ENCODE measurements at regions not wholly inside any gene's neighbourhood (a gene's known extent, or its start where the extent isn't known, plus 50 kb on each side); places are given as distances from the start of the nearest gene placed in this dataset.
A peak's percentile ranks its signal among the peaks of the same experiment; 100 is the strongest.

DNA sequence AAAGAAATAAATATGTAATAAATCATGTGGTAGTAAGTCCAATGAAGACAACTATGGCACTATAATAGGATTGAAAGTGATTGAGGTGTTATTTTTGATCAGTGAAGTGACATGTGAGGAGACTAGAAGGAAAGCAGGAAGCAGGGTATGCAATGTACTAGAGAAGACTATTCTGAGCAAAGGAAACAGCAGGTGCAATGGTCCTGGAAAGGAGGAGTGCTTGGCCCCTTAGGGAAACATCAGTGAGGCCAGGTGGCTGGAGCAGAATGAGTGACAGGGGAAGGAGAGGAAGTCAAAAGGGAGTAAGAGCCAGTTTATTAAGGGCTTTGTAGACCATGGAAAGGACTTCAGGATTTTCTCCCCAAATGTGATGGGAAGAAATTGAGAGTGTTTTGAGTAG, 207.6 kb upstream of the HCCS start:
- Histone ChIP-seq H3K9me3 (ENCODE audit: control insufficient read depth, insufficient read depth, low read length) (no peaks in the 10 kb centered on the region), H3K27ac (ENCODE audit: low read depth, low read length) (no peak overlapping the region), H3K4me1 (ENCODE audit: control insufficient read depth, insufficient read depth, low read length) (no peaks in the 10 kb centered on the region), H3K36me3 (ENCODE audit: control insufficient read depth, insufficient read depth, low read length) (no peaks in the 10 kb centered on the region), H3K4me3 (ENCODE audit: low read depth, low read length) (no peak overlapping the region), H3K27me3 (ENCODE audit: control insufficient read depth, insufficient read depth, low read length) (no peaks in the 10 kb centered on the region)
- DNase-seq (ENCODE audit: low read depth in 4 of 6, low spot score in 6 of 6), result no peak

DNA sequence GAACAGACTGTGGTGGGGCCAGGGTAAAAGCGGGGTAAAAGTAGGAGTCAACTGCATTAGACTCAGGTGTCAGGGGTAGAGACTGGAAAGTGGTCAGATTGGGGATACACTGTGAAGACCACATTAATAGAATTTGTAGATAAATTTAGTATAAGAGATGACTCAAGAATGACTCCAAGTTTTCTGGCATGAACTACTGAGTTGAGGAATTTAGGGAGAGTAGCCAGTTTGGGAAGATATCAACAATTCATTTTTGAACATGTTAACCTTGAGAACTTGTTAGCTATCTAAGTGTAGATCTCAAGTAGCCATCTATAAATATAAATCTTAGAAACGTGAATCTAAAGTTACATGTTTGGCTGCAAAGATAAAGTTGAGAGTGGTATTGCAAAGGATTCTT, 206.9 kb upstream of the HCCS start:
- no peaks in the 10 kb centered on the region for H3K36me3 ChIP-seq (ENCODE audit: control insufficient read depth, insufficient read depth, low read length)
- no CpG with 5 or more reads among the region's 2 CpGs for WGBS (ENCODE audit: insufficient coverage)
- H3K27ac ChIP-seq (ENCODE audit: low read depth, low read length), result no peak overlapping the region
- H3K4me1 ChIP-seq (ENCODE audit: control insufficient read depth, insufficient read depth, low read length), result no peaks in the 10 kb centered on the region
- DNase-seq (ENCODE audit: low read depth in 4 of 6, low spot score in 6 of 6), result no peak
- H3K27me3 ChIP-seq (ENCODE audit: control insufficient read depth, insufficient read depth, low read length), result no peaks in the 10 kb centered on the region
- H3K9me3 ChIP-seq (ENCODE audit: control insufficient read depth, insufficient read depth, low read length), result no peaks in the 10 kb centered on the region
- H3K4me3 ChIP-seq (ENCODE audit: low read depth, low read length), result no peak overlapping the region

DNA sequence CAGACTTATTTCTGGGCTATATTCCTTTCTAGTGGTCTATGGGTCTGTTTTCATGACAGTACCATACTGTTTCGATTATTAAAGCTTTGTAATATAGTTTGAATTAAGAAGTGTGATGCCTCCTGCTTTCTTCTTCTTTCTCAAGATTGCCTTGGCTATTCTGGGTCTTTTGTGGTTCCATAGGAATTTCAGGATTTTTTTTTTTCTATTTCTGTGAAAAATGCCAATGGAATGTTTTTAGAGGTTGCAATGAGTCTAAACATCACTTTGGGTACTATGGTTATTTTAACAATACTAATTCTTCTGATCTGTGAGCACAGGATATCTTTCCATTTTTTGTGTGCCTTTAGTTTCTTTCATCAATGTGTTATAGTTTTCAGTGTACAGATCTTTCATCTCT, 204.3 kb upstream of the HCCS start:
- no peaks in the 10 kb centered on the region for H3K36me3 ChIP-seq (ENCODE audit: control insufficient read depth, insufficient read depth, low read length)
- no peak overlapping the region for H3K27ac ChIP-seq (ENCODE audit: low read depth, low read length)
- no peaks in the 10 kb centered on the region for H3K4me1 ChIP-seq (ENCODE audit: control insufficient read depth, insufficient read depth, low read length)
- H3K4me3 ChIP-seq (ENCODE audit: low read depth, low read length), result no peak overlapping the region
- no CpG with 5 or more reads among the region's 1 CpG for WGBS (ENCODE audit: insufficient coverage)
- H3K27me3 ChIP-seq (ENCODE audit: control insufficient read depth, insufficient read depth, low read length), result no peaks in the 10 kb centered on the region
- H3K9me3 ChIP-seq (ENCODE audit: control insufficient read depth, insufficient read depth, low read length), result no peaks in the 10 kb centered on the region
- DNase-seq (ENCODE audit: low read depth in 4 of 6, low spot score in 6 of 6), result no peak

DNA sequence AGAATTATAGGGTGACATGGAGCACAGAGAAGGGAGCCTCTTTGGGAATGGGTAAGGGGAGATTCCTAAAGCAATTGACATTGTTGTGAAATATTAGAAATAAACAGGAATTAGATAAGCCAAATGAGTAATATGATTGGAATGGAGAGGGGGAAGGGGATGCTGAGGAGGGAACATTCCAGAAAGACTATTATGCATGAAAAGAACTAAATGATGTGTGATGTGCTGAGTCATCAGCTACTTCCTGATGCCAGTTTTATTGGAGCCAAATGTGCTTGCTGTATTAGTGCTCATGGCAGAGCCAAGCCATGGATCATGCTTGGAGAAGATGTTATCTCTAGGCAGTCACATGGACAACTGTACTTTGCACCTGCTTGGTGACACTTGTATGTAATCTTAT, 189.0 kb upstream of the HCCS start:
- Histone ChIP-seq H3K36me3 (ENCODE audit: control insufficient read depth, insufficient read depth, low read length) (no peaks in the 10 kb centered on the region), H3K27ac (ENCODE audit: low read depth, low read length) (no peak overlapping the region), H3K4me3 (ENCODE audit: low read depth, low read length) (no peak overlapping the region), H3K9me3 (ENCODE audit: control insufficient read depth, insufficient read depth, low read length) (no peaks in the 10 kb centered on the region), H3K4me1 (ENCODE audit: control insufficient read depth, insufficient read depth, low read length) (no peaks in the 10 kb centered on the region), H3K27me3 (ENCODE audit: control insufficient read depth, insufficient read depth, low read length) (no peaks in the 10 kb centered on the region)
- DNase-seq (ENCODE audit: low read depth in 4 of 6, low spot score in 6 of 6), result no peak

DNA sequence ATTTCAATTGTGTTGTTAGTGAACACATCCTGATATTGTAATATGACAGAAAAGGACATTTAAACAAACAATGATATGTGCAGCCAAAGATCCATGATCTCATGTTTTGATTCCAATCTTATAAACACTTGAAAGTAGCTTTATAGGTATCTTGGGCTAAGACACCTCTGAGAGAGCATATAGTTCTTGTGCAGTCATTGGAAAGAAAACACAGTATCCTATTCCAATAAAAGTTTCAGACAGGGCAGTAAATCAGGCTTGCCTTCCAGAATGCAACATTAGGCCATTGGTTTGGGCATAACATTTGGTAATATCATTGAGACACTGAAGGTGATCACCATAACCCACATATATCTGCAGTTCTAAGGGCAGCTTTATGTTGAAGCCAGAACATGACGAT, 188.3 kb upstream of the HCCS start:
- Histone ChIP-seq H3K9me3 (ENCODE audit: control insufficient read depth, insufficient read depth, low read length) (no peaks in the 10 kb centered on the region), H3K27ac (ENCODE audit: low read depth, low read length) (no peak overlapping the region), H3K4me1 (ENCODE audit: control insufficient read depth, insufficient read depth, low read length) (no peaks in the 10 kb centered on the region), H3K27me3 (ENCODE audit: control insufficient read depth, insufficient read depth, low read length) (no peaks in the 10 kb centered on the region), H3K4me3 (ENCODE audit: low read depth, low read length) (no peak overlapping the region), H3K36me3 (ENCODE audit: control insufficient read depth, insufficient read depth, low read length) (no peaks in the 10 kb centered on the region)
- WGBS (ENCODE audit: insufficient coverage), result no CpG with 5 or more reads among the region's 1 CpG
- no peak for DNase-seq (ENCODE audit: low read depth in 4 of 6, low spot score in 6 of 6)

DNA sequence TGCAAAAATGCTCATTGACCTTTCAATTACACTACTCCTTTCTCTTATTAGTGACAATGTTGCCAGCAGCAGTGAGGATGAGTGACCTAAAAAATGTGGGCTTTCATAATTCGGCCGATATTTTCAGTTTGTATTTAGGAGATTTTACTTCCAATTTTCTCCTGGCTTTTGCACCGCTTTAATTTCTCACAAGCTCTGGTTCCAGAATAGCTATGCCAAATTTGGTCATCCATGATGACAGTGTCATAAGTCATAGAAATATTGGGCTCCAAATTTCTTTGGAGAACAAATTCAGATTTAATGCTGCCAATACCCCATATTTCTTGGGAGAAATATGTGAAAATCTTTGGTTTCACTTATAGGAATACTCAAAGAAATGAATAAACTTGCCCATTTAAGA, 187.7 kb upstream of the HCCS start:
- WGBS (ENCODE audit: insufficient coverage), result no CpG with 5 or more reads among the region's 3 CpGs
- Histone ChIP-seq H3K4me1 (ENCODE audit: control insufficient read depth, insufficient read depth, low read length) (no peaks in the 10 kb centered on the region), H3K4me3 (ENCODE audit: low read depth, low read length) (no peak overlapping the region), H3K9me3 (ENCODE audit: control insufficient read depth, insufficient read depth, low read length) (no peaks in the 10 kb centered on the region), H3K27me3 (ENCODE audit: control insufficient read depth, insufficient read depth, low read length) (no peaks in the 10 kb centered on the region), H3K27ac (ENCODE audit: low read depth, low read length) (no peak overlapping the region), H3K36me3 (ENCODE audit: control insufficient read depth, insufficient read depth, low read length) (no peaks in the 10 kb centered on the region)
- no peak for DNase-seq (ENCODE audit: low read depth in 4 of 6, low spot score in 6 of 6)

DNA sequence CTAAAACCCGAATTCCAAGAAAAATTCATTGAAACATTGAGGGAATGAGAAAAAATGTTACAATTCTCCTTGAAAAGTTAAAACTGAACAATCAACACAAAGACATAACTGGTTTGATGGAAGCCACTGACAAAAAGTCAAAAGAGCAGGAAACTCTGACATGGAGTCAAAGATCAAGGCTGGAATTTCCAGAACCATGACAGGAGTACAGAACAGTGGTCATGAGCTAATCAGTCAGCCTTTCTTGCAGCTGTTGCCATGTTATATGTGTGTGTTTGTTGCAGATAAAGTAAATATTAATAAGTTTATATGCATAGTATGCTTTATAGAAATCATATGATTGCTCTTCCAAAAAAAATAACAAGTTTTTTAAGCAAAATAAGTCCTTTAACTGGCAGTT, 184.7 kb upstream of the HCCS start:
- Histone ChIP-seq H3K27me3 (ENCODE audit: control insufficient read depth, insufficient read depth, low read length) (no peaks in the 10 kb centered on the region), H3K36me3 (ENCODE audit: control insufficient read depth, insufficient read depth, low read length) (no peaks in the 10 kb centered on the region), H3K4me3 (ENCODE audit: low read depth, low read length) (no peak overlapping the region), H3K9me3 (ENCODE audit: control insufficient read depth, insufficient read depth, low read length) (no peaks in the 10 kb centered on the region), H3K4me1 (ENCODE audit: control insufficient read depth, insufficient read depth, low read length) (no peaks in the 10 kb centered on the region), H3K27ac (ENCODE audit: low read depth, low read length) (no peak overlapping the region)
- no CpG with 5 or more reads among the region's 1 CpG for WGBS (ENCODE audit: insufficient coverage)
- no peak for DNase-seq (ENCODE audit: low read depth in 4 of 6, low spot score in 6 of 6)

DNA sequence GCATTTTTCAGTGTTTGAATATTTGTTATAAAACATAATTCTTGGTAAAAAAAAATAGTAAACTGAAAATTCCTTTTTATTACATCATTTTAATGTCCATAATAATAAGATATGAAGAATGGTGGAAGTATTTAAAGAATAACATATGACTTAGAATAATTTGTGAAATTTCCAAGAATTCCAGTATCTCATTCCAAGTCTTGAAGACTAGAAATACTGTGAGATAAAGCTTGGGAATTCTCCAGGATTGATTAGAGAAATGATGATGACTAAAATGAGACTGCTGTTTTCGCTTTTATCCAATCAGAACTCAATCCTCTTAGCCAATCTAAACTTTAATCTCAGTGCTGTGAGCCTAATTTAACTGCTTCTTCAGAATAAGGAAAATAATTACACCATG, 184.2 kb upstream of the HCCS start:
- Histone ChIP-seq H3K9me3 (ENCODE audit: control insufficient read depth, insufficient read depth, low read length) (no peaks in the 10 kb centered on the region), H3K27me3 (ENCODE audit: control insufficient read depth, insufficient read depth, low read length) (no peaks in the 10 kb centered on the region), H3K4me3 (ENCODE audit: low read depth, low read length) (no peak overlapping the region), H3K4me1 (ENCODE audit: control insufficient read depth, insufficient read depth, low read length) (no peaks in the 10 kb centered on the region), H3K36me3 (ENCODE audit: control insufficient read depth, insufficient read depth, low read length) (no peaks in the 10 kb centered on the region), H3K27ac (ENCODE audit: low read depth, low read length) (no peak overlapping the region)
- WGBS (ENCODE audit: insufficient coverage), result no CpG with 5 or more reads among the region's 1 CpG
- no peak for DNase-seq (ENCODE audit: low read depth in 4 of 6, low spot score in 6 of 6)

DNA sequence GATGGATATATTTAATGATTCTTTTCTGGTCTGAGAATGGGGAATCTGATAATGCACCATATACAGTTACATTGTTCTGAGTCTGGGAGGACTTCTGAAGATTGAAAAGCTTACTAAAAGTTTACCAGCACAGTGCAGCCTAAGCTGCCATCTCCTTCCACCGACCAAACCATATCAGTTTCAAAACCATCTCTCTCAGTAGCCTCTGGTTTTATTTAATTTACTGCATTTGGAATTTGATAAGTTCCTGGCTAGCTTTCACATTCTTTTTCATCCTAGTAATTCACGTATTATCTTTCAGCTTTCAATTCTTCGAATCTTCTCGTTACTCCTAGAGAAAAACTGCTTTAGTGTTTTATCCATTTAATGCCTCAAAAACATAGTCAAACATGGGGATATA, 181.4 kb upstream of the HCCS start:
- Histone ChIP-seq H3K36me3 (ENCODE audit: control insufficient read depth, insufficient read depth, low read length) (no peaks in the 10 kb centered on the region), H3K27ac (ENCODE audit: low read depth, low read length) (no peak overlapping the region), H3K9me3 (ENCODE audit: control insufficient read depth, insufficient read depth, low read length) (no peaks in the 10 kb centered on the region), H3K27me3 (ENCODE audit: control insufficient read depth, insufficient read depth, low read length) (no peaks in the 10 kb centered on the region), H3K4me3 (ENCODE audit: low read depth, low read length) (no peak overlapping the region), H3K4me1 (ENCODE audit: control insufficient read depth, insufficient read depth, low read length) (no peaks in the 10 kb centered on the region)
- no peak for DNase-seq (ENCODE audit: low read depth in 4 of 6, low spot score in 6 of 6)
- WGBS (ENCODE audit: insufficient coverage), result no CpG with 5 or more reads among the region's 4 CpGs

DNA sequence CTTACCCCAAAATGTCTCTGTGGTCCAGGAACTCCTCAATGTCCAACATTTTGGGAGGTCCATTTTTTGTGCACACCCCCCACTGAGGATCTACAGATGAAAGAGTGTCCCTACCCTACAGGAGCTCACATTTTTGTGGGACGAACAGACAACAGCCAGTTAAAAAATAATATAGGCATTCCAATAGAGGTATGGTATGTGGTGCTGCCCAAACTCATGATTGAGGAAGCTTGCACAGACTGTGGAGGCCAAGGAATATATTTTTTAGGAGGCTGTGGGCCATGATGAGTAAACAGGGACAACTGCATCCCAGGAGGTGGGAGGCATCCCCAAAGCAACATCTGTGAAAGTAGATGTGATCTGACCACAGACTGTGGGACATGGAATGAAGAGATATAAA, 181.0 kb upstream of the HCCS start:
- WGBS (ENCODE audit: insufficient coverage), result no CpG with 5 or more reads among the region's 1 CpG
- Histone ChIP-seq H3K4me1 (ENCODE audit: control insufficient read depth, insufficient read depth, low read length) (no peaks in the 10 kb centered on the region), H3K36me3 (ENCODE audit: control insufficient read depth, insufficient read depth, low read length) (no peaks in the 10 kb centered on the region), H3K27me3 (ENCODE audit: control insufficient read depth, insufficient read depth, low read length) (no peaks in the 10 kb centered on the region), H3K4me3 (ENCODE audit: low read depth, low read length) (no peak overlapping the region), H3K9me3 (ENCODE audit: control insufficient read depth, insufficient read depth, low read length) (no peaks in the 10 kb centered on the region), H3K27ac (ENCODE audit: low read depth, low read length) (no peak overlapping the region)
- DNase-seq (ENCODE audit: low read depth in 4 of 6, low spot score in 6 of 6), result no peak

DNA sequence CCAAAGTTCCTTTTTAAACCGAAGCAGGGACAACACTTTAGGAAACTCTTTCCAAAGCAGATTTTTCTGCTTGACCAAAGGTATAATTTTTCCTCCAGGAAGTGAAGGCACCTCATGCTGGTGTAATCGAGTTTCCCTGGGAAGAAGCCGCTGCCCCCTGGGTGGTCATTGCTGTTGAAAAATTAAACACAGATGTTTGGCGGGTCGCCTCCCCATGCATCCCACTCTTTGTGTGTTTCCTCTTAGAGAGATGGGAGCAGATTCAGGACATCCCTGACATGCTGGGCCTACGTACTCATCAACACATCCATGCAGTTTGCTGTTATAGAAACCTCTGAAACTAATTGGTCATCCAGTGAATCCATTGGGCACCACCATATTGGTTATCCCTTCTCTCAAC, 179.2 kb upstream of the HCCS start:
- Histone ChIP-seq H3K4me1 (ENCODE audit: control insufficient read depth, insufficient read depth, low read length) (no peaks in the 10 kb centered on the region), H3K27me3 (ENCODE audit: control insufficient read depth, insufficient read depth, low read length) (no peaks in the 10 kb centered on the region), H3K9me3 (ENCODE audit: control insufficient read depth, insufficient read depth, low read length) (no peaks in the 10 kb centered on the region), H3K27ac (ENCODE audit: low read depth, low read length) (no peak overlapping the region), H3K4me3 (ENCODE audit: low read depth, low read length) (no peak overlapping the region), H3K36me3 (ENCODE audit: control insufficient read depth, insufficient read depth, low read length) (no peaks in the 10 kb centered on the region)
- WGBS (ENCODE audit: insufficient coverage), result 62% methylated on average over 5 of the region's 6 CpGs
- peak in 1 of 6 donors; percentile 4 for DNase-seq (ENCODE audit: low read depth in 4 of 6, low spot score in 6 of 6)
